GM19035 (cell line): ENCODE measurements at regions not wholly inside any gene's neighbourhood (a gene's known extent, or its start where the extent isn't known, plus 50 kb on each side); places are given as distances from the start of the nearest gene placed in this dataset.

ENCODE experiments used
- ATAC-seq: cut with Tn5 transposase; IDR thresholded peaks from one replicate; pipeline ENCODE4 v1.9.1; 2021; ENCODE audit not compliant: unreplicated experiment

DNA sequence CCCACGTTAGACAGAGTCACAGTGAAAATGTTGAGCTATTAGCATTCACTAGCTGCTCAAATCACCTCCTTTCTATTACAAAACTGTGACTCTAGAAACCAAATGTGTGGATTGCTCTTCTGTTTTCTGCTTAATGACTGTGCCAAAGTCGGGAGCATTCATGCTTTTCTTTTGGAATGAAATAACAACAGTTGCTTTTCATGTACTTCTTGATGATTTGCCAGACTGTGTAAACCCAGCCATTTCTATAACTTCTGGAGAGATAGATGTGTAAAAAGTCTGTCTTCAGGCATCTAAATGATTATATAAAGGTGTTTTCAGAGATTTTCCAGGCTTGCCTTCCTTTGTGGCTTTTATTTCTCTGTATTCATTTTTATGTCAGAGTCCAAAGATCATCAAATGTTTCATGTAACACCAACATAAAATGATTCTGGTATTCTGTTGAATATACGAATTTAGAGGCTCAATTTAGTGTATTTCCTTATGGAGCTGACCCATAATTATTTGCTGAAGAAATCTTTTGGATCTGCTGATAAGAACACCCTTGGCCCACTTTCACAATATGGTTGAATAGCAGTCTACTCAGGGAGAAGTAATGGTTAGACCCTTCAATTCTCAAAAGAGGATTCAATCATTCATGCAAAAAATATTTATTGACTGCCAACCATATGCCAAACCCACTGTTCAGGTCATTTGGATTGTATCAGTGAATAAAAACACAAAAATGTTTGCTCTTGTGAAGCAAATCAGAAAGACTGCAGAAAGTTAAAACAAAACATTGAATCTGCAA lies 581.2 kb downstream of the CDH18 start:
- no peak for ATAC-seq

DNA sequence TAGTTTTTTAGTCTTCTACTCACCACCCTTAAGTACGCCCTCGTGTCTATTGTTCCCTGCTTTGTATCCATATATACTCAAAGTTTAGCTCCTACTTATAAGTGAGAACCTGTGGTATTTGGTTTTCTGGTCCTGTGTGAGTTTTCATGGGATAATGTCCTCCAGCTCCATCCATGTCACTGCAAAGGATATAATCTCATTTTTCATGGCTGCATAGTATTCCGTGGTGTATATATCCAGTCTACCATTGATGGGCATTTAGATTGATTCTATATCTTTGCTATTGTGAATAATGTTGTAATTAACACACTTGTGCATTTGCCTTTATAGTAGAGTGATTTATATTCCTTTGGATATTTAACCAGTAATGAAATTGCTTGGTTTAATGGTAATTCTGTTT lies 579.9 kb downstream of the CDH18 start:
- ATAC-seq = no peak

DNA sequence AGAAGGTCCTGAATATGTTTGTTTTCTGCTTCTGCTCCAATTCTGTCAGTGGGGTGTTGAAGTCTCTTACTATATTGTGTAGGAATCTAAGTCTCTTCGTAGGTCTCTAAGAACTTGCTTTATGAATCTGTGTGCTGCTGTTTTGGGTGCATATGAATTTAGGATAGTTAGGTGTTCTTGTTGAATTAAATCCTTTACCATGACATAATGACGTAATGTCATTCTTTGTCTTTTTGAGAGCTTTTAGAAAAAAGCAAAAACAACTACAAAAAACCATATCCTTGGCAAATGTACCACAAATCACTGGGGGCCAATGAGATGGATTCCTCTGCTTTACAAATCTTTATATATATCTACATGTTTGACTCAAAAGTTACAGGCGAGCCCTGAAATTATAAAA lies 576.1 kb downstream of the CDH18 start:
- no peak for ATAC-seq
